ENCODE measurements at regions not wholly inside any gene's neighbourhood (a gene's known extent, or its start where the extent isn't known, plus 50 kb on each side); places are given as distances from the start of the nearest gene placed in this dataset.

DNA sequence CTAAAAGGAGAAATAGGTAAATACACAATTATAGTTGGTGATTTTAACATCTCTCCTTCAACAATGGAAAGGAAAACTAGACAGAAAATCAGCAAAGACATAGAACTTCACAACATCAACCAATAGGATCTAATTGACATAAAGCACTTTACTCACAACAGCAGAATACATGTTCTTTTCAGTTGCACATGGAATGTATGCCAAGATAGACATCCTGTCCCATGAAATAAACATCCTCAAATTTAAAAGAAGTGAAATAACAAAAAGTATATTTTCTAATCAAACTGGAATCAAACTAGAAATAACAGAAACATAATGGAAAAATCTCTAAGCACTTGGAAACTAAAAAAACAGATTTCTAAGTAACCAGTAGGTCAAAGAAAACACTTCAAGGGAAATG lies 296.2 kb upstream of the RGS6 start:
- TF ChIP-seq, protein P1, sequence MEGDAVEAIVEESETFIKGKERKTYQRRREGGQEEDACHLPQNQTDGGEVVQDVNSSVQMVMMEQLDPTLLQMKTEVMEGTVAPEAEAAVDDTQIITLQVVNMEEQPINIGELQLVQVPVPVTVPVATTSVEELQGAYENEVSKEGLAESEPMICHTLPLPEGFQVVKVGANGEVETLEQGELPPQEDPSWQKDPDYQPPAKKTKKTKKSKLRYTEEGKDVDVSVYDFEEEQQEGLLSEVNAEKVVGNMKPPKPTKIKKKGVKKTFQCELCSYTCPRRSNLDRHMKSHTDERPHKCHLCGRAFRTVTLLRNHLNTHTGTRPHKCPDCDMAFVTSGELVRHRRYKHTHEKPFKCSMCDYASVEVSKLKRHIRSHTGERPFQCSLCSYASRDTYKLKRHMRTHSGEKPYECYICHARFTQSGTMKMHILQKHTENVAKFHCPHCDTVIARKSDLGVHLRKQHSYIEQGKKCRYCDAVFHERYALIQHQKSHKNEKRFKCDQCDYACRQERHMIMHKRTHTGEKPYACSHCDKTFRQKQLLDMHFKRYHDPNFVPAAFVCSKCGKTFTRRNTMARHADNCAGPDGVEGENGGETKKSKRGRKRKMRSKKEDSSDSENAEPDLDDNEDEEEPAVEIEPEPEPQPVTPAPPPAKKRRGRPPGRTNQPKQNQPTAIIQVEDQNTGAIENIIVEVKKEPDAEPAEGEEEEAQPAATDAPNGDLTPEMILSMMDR (IDR thresholded peaks at IDR 0.05; ENCODE audit: low read depth, low read length, missing input control) = no peak
- TF ChIP-seq RAD21 (IDR thresholded peaks at IDR 0.05) (no peak), JUND (IDR thresholded peaks at IDR 0.05) (no peak), NR2F2 (IDR thresholded peaks at IDR 0.05) (no peak)
- TF ChIP-seq, protein P2, sequence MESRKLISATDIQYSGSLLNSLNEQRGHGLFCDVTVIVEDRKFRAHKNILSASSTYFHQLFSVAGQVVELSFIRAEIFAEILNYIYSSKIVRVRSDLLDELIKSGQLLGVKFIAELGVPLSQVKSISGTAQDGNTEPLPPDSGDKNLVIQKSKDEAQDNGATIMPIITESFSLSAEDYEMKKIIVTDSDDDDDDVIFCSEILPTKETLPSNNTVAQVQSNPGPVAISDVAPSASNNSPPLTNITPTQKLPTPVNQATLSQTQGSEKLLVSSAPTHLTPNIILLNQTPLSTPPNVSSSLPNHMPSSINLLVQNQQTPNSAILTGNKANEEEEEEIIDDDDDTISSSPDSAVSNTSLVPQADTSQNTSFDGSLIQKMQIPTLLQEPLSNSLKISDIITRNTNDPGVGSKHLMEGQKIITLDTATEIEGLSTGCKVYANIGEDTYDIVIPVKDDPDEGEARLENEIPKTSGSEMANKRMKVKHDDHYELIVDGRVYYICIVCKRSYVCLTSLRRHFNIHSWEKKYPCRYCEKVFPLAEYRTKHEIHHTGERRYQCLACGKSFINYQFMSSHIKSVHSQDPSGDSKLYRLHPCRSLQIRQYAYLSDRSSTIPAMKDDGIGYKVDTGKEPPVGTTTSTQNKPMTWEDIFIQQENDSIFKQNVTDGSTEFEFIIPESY (IDR thresholded peaks at IDR 0.05) = no peak
- TF ChIP-seq, protein P3, sequence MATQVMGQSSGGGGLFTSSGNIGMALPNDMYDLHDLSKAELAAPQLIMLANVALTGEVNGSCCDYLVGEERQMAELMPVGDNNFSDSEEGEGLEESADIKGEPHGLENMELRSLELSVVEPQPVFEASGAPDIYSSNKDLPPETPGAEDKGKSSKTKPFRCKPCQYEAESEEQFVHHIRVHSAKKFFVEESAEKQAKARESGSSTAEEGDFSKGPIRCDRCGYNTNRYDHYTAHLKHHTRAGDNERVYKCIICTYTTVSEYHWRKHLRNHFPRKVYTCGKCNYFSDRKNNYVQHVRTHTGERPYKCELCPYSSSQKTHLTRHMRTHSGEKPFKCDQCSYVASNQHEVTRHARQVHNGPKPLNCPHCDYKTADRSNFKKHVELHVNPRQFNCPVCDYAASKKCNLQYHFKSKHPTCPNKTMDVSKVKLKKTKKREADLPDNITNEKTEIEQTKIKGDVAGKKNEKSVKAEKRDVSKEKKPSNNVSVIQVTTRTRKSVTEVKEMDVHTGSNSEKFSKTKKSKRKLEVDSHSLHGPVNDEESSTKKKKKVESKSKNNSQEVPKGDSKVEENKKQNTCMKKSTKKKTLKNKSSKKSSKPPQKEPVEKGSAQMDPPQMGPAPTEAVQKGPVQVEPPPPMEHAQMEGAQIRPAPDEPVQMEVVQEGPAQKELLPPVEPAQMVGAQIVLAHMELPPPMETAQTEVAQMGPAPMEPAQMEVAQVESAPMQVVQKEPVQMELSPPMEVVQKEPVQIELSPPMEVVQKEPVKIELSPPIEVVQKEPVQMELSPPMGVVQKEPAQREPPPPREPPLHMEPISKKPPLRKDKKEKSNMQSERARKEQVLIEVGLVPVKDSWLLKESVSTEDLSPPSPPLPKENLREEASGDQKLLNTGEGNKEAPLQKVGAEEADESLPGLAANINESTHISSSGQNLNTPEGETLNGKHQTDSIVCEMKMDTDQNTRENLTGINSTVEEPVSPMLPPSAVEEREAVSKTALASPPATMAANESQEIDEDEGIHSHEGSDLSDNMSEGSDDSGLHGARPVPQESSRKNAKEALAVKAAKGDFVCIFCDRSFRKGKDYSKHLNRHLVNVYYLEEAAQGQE (IDR thresholded peaks at IDR 0.05) = no peak
